ENCODE measurements at regions not wholly inside any gene's neighbourhood (a gene's known extent, or its start where the extent isn't known, plus 50 kb on each side); places are given as distances from the start of the nearest gene placed in this dataset.

DNA sequence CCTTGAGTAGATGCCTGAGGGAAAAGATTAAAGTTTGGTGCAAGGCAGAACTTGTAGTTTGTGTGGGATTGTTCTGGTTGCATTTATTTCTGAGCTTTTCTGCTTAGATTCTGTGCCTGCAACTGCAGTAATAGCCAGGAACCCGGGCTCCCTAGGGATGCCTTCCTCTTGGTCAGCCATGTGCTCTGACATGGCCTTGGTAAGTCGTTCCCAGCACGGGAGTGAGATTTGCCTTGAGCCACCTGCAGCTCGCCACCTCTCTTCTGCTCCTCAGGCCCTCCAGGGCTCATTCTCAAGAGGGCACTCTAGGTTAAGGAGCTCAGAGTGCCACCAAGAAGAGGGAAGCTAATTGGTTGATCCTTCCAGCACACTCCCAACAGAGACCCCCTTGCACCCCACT is 350.6 kb upstream of the MKI67 start:
- intact Hi-C loops (cut with micrococcal nuclease), result no loop called here

GRCh38 chr10:128480601-128481000 is 354.4 kb upstream of the MKI67 start:
- Histone ChIP-seq H3F3A (ENCODE audit: low read length, unreplicated experiment) (no peaks in the 10 kb centered on the region), H2AFZ (ENCODE audit: low read length) (no peak overlapping the region), H3K36me3 (ENCODE audit: low read depth, low read length) (no peaks in the 10 kb centered on the region), H3K4me1 (ENCODE audit: insufficient read depth, low read length) (no peaks in the 10 kb centered on the region), H3K27ac (ENCODE audit: low read length) (no peak overlapping the region), H3K9me2 (replicated peaks; ENCODE audit: low read length) (no peaks in the 10 kb centered on the region), H4K20me1 (ENCODE audit: low read length) (no peaks in the 10 kb centered on the region), H3K9me3 (ENCODE audit: low read length) (no peaks in the 10 kb centered on the region), H3K4me3 (ENCODE audit: low read length) (no peak overlapping the region), H3K4me2 (ENCODE audit: low read length) (no peak overlapping the region), H3K9ac (ENCODE audit: low read length) (no peak overlapping the region), H3K79me2 (ENCODE audit: low read length) (no peaks in the 10 kb centered on the region), H3K27me3 (ENCODE audit: low read length) (peaks cover 17% of the 10 kb centered on the region)
- DNase-seq, result no peak
- CTCF ChIA-PET, result no interaction called here
- no peak for ATAC-seq
- TF ChIP-seq EZH2phosphoT487 (IDR thresholded peaks at IDR 0.05; ENCODE audit: borderline replicate concordance, low read length) (no peak), EZH2 (IDR thresholded peaks at IDR 0.05; ENCODE audit: low read length, unreplicated experiment) (no peak), CTCF (conservative IDR thresholded peaks at IDR 0.05; ENCODE audit: low read depth, low read length) (no peak)
- BruUV-seq (replicated peaks), result no TSS peak
- POLR2A ChIA-PET (ENCODE audit: unreplicated experiment), result no interaction called here
- intact Hi-C loops (cut with micrococcal nuclease), result no loop called here

More for the DNA sequence above, 350.6 kb upstream of the MKI67 start:
- H2AFZ ChIP-seq (ENCODE audit: low read length), result no peak overlapping the region
- H3K27me3 ChIP-seq (ENCODE audit: low read length), result peaks cover 8% of the 10 kb centered on the region; the same call in 1 of the 2 replicates
- no peak overlapping the region for H3K4me2 ChIP-seq (ENCODE audit: low read length)
- no peaks in the 10 kb centered on the region for H3K36me3 ChIP-seq (ENCODE audit: low read depth, low read length)
- H3K4me3 ChIP-seq (ENCODE audit: low read length), result no peak overlapping the region
- ChIA-PET CTCF (no interaction called here), POLR2A (ENCODE audit: unreplicated experiment) (no interaction called here)
- no peaks in the 10 kb centered on the region for H3K9me2 ChIP-seq (replicated peaks; ENCODE audit: low read length)
- H3K4me1 ChIP-seq (ENCODE audit: insufficient read depth, low read length), result no peaks in the 10 kb centered on the region
- no peaks in the 10 kb centered on the region for H3K9me3 ChIP-seq (ENCODE audit: low read length)
- H4K20me1 ChIP-seq (ENCODE audit: low read length), result no peaks in the 10 kb centered on the region
- DNase-seq, result no peak
- no TSS peak for BruUV-seq (replicated peaks)
- H3K9ac ChIP-seq (ENCODE audit: low read length), result no peak overlapping the region
- TF ChIP-seq CTCF (conservative IDR thresholded peaks at IDR 0.05; ENCODE audit: low read depth, low read length), result no peak
- no peak for TF ChIP-seq EZH2 (IDR thresholded peaks at IDR 0.05; ENCODE audit: low read length, unreplicated experiment)
- TF ChIP-seq EZH2phosphoT487 (IDR thresholded peaks at IDR 0.05; ENCODE audit: borderline replicate concordance, low read length), result no peak
- ATAC-seq, result no peak
- no peaks in the 10 kb centered on the region for H3F3A ChIP-seq (ENCODE audit: low read length, unreplicated experiment)
- no peaks in the 10 kb centered on the region for H3K79me2 ChIP-seq (ENCODE audit: low read length)
- no peak overlapping the region for H3K27ac ChIP-seq (ENCODE audit: low read length)

- Histone ChIP-seq H3K4me1 (ENCODE audit: insufficient read depth, low read length) (no peaks in the 10 kb centered on the region), H3F3A (ENCODE audit: low read length, unreplicated experiment) (no peaks in the 10 kb centered on the region), H3K36me3 (ENCODE audit: low read depth, low read length) (no peaks in the 10 kb centered on the region), H3K4me3 (ENCODE audit: low read length) (no peak overlapping the region), H3K27me3 (ENCODE audit: low read length) (peaks cover 17% of the 10 kb centered on the region), H3K27ac (ENCODE audit: low read length) (no peak overlapping the region), H4K20me1 (ENCODE audit: low read length) (no peaks in the 10 kb centered on the region), H3K9me3 (ENCODE audit: low read length) (no peaks in the 10 kb centered on the region), H3K79me2 (ENCODE audit: low read length) (no peaks in the 10 kb centered on the region), H3K4me2 (ENCODE audit: low read length) (no peak overlapping the region), H3K9ac (ENCODE audit: low read length) (no peak overlapping the region), H3K9me2 (replicated peaks; ENCODE audit: low read length) (no peaks in the 10 kb centered on the region), H2AFZ (ENCODE audit: low read length) (no peak overlapping the region)
- CTCF ChIA-PET, result no interaction called here
- POLR2A ChIA-PET (ENCODE audit: unreplicated experiment), result no interaction called here
- TF ChIP-seq CTCF (conservative IDR thresholded peaks at IDR 0.05; ENCODE audit: low read depth, low read length), result no peak
- TF ChIP-seq EZH2 (IDR thresholded peaks at IDR 0.05; ENCODE audit: low read length, unreplicated experiment), result no peak
- ATAC-seq, result no peak
- BruUV-seq (replicated peaks), result no TSS peak
- DNase-seq, result no peak
- intact Hi-C loops (cut with micrococcal nuclease), result no loop called here
These were observed 355.1 kb upstream of the MKI67 start for GRCh38 chr10:128481152-128481840.

All from PC-3 (cell line).